NB4 (cell line): ENCODE measurements at regions not wholly inside any gene's neighbourhood (a gene's known extent, or its start where the extent isn't known, plus 50 kb on each side); places are given as distances from the start of the nearest gene placed in this dataset.

Experiments used
- DNase-seq: peaks from one replicate; pipeline ENCODE4 v3.0.0; 2010; ENCODE audit warnings: low read depth
- H3K4me3 ChIP-seq: one replicate; pipeline ENCODE4 v1.5.1; 2011; ENCODE audit warnings: mild to moderate bottlenecking, low read depth, low read length, moderate library complexity
- CTCF ChIP-seq: IDR thresholded peaks from one replicate; pipeline ENCODE4 v1.5.1; 2012; ENCODE audit warnings: low read depth, low read length
- MAX ChIP-seq: IDR thresholded peaks from 2 replicates; pipeline ENCODE4 v1.6.1; 2011; ENCODE audit warnings: low read depth, low read length
- MYC ChIP-seq: IDR thresholded peaks from 2 replicates; pipeline ENCODE4 v1.6.1; 2011; ENCODE audit warnings: low read depth, low read length
- POLR2A ChIP-seq: IDR thresholded peaks from 2 replicates; pipeline ENCODE4 v1.6.1; 2011; ENCODE audit warnings: mild to moderate bottlenecking; ENCODE audit not compliant: insufficient read length; ENCODE audit errors: extremely low read depth

GRCh38 chr15:95108673-95109072 lies 877.3 kb downstream of the MCTP2 start:
- DNase-seq: no peak
- no peak for TF ChIP-seq MAX
- TF ChIP-seq CTCF: no peak
- TF ChIP-seq POLR2A: no peak
- no peak for TF ChIP-seq MYC
- H3K4me3 ChIP-seq: no peak overlapping the region

GRCh38 chr15:95111969-95112368 lies 880.6 kb downstream of the MCTP2 start:
- DNase-seq: no peak
- no peak overlapping the region for H3K4me3 ChIP-seq
- TF ChIP-seq POLR2A (no peak), MYC (no peak), MAX (no peak), CTCF (no peak)

GRCh38 chr15:95113041-95113440 lies 881.7 kb downstream of the MCTP2 start:
- no peak overlapping the region for H3K4me3 ChIP-seq
- DNase-seq: no peak
- TF ChIP-seq MAX: no peak
- TF ChIP-seq CTCF: no peak

GRCh38 chr15:95119041-95119610 lies 887.8 kb downstream of the MCTP2 start:
- DNase-seq: peak; percentile 86
- no peak overlapping the region for H3K4me3 ChIP-seq
- TF ChIP-seq MYC (peak; percentile 54; the same call in 1 of the 2 replicates), CTCF (no peak), MAX (0 out of 2 replicates have a peak, but pooled peaks have one; percentile 33)

- DNase-seq: peak; percentile 54
- no peak for TF ChIP-seq POLR2A
- no peak for TF ChIP-seq MYC
- H3K4me3 ChIP-seq: no peak overlapping the region
These were observed 889.2 kb downstream of the MCTP2 start for GRCh38 chr15:95120595-95120994.

GRCh38 chr15:95121191-95121590 lies 889.8 kb downstream of the MCTP2 start:
- TF ChIP-seq MYC: no peak
- no peak for TF ChIP-seq CTCF
- no peak for TF ChIP-seq POLR2A
- no peak for TF ChIP-seq MAX
- no peak for DNase-seq
- no peak overlapping the region for H3K4me3 ChIP-seq
